ENCODE measurements at regions not wholly inside any gene's neighbourhood (a gene's known extent, or its start where the extent isn't known, plus 50 kb on each side); places are given as distances from the start of the nearest gene placed in this dataset.
"Not testable (repeated sequence)": the region's sequence is repeated elsewhere in the genome, so short reads cannot be mapped to it uniquely, and the experiment has no call there.

DNA sequence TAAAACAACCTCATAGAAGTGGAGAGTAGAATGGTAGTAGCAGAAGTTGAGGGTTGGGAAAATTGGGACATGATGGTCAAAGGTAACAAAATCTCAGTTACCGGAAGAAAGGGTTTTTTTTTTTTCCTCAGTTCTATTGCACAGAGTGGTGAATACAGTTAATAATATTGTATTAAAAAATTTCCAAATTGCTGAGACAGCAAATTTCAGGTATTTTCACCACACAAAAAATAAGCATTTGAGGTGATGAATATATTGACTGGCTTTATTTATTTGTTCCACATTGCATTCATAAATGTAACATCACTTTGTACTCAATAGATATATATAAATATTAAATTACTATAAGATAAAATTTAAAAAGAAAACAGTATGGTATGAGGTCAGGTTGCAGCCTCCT, 373.8 kb downstream of the ETV1 start:
- TF ChIP-seq CTCF (IDR thresholded peaks at IDR 0.05), result no peak
- TF ChIP-seq EP300 (IDR thresholded peaks at IDR 0.05), result no peak
- no peak for TF ChIP-seq POLR2AphosphoS5 (IDR thresholded peaks at IDR 0.05)
- TF ChIP-seq POLR2A (IDR thresholded peaks at IDR 0.05), result no peak
- 85 to 100% (median 97%) methylated on average over 1 of the region's 1 CpG for WGBS, 5 donors
- intact Hi-C loops (cut with DNase I; ENCODE audit: low total_unique reads), result no loop called here

GRCh38 chr7:13627455-13627854, 362.0 kb downstream of the ETV1 start:
- DNase-seq, result no peak
- no peaks in the 10 kb centered on the region for H3K4me1 ChIP-seq
- no peaks in the 10 kb centered on the region for H3K36me3 ChIP-seq
- no peaks in the 10 kb centered on the region for H3K9me3 ChIP-seq
- TF ChIP-seq POLR2AphosphoS5 (IDR thresholded peaks at IDR 0.05) (no peak), EP300 (IDR thresholded peaks at IDR 0.05) (no peak), POLR2A (IDR thresholded peaks at IDR 0.05) (no peak), CTCF (IDR thresholded peaks at IDR 0.05) (no peak)
- no peaks in the 10 kb centered on the region for H3K27me3 ChIP-seq
- 85 to 94% (median 90%) methylated on average over 2 of the region's 2 CpGs for WGBS, 5 donors
- intact Hi-C loops (cut with DNase I; ENCODE audit: low total_unique reads), result no loop called here
- no peak overlapping the region for H3K27ac ChIP-seq
- no peak overlapping the region for H3K4me3 ChIP-seq

More for the DNA sequence above, 373.8 kb downstream of the ETV1 start:
- Histone ChIP-seq H3K4me1 (no peaks in the 10 kb centered on the region), H3K36me3 (no peaks in the 10 kb centered on the region), H3K4me3 (no peak overlapping the region), H3K27me3 (no peaks in the 10 kb centered on the region), H3K27ac (no peak overlapping the region), H3K9me3 (no peaks in the 10 kb centered on the region)
- DNase-seq, result no peak

DNA sequence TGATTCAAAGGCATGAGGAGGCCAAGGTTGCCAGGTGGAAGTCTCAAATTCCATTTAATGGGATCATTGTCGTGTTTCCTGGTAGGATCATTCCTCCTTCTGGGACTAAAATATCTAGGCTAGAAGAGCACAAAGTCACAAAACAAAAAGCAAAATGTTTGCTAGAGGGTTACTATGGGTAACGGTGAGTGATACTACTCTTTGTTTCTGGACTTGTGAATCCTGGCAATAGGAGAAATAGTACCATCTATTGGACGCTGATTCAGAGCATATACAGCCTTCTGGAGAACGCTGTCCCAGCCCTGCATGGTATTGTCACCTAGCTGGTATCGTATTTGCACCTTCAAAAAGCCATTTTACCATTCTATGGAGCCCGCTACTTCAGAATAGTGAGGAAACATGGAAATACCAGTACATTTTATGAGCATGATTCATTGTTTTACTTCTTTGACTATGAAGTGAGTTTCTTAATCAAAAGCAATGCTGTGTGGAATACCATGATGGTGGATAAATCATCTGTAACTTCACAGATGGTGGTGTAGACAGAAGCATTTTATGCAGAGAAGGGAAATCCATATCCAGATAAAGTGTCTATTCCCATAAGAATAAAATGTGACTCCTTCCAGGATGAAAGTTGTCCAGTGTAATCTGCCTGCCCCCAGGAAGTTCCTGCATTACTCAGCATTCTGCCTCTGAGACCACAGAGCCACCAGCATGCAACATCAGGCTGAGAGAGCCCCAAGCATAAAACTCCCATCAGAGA, 361.0 kb downstream of the ETV1 start:
- intact Hi-C loops (cut with DNase I; ENCODE audit: low total_unique reads), result no loop called here
- H3K36me3 ChIP-seq, result no peaks in the 10 kb centered on the region
- DNase-seq, result no peak
- WGBS, 5 donors, result 83 to 91% (median 87%) methylated on average over 6 of the region's 6 CpGs
- no peak overlapping the region for H3K27ac ChIP-seq
- H3K4me3 ChIP-seq, result no peak overlapping the region
- no peaks in the 10 kb centered on the region for H3K4me1 ChIP-seq
- no peaks in the 10 kb centered on the region for H3K9me3 ChIP-seq
- H3K27me3 ChIP-seq, result no peaks in the 10 kb centered on the region
- TF ChIP-seq CTCF (IDR thresholded peaks at IDR 0.05) (no peak), POLR2AphosphoS5 (IDR thresholded peaks at IDR 0.05) (no peak), POLR2A (IDR thresholded peaks at IDR 0.05) (no peak), EP300 (IDR thresholded peaks at IDR 0.05) (no peak)

DNA sequence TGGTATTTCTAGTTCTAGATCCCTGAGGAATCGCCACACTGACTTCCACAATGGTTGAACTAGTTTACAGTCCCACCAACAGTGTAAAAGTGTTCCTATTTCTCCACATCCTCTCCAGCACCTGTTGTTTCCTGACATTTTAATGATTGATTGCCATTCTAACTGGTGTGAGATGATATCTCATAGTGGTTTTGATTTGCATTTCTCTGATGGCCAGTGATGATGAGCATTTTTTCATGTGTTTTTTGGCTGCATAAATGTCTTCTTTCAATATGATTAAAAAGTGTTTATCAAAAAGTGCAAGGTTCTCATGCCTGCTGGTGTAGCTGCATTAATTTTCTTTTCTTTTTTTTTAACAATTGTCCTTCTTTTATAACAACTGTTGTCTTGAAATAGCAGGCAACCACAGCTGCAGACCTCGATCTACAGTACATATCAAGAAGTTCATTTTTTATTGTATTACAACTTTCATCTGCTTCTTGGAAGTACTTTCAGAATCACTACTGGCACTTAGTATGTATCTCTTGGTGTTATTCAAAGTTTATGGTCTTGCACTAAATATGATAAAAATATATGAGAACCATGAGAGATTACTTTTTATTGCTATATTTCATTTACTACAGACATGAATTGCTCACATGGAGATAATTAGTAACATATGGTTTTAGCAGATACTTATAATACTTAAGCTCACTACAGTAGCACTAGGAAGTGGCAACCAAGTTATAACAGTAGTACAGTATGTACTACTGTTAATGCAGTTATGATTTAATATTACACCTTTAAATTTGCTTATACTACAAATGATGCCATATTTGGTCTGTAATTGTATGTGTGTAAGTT, 358.0 kb downstream of the ETV1 start:
- H3K27me3 ChIP-seq; H3K36me3 ChIP-seq; H3K4me3 ChIP-seq; intact Hi-C loops (cut with DNase I; ENCODE audit: low total_unique reads); H3K4me1 ChIP-seq; DNase-seq; H3K9me3 ChIP-seq; H3K27ac ChIP-seq: not testable (repeated sequence)
- WGBS, 5 donors, result 50 to 70% (median 68%) methylated on average over 1 to 2 of the region's 2 CpGs

Measured in stomach (tissue), 8 donors.